ENCODE measurements at regions not wholly inside any gene's neighbourhood (a gene's known extent, or its start where the extent isn't known, plus 50 kb on each side); places are given as distances from the start of the nearest gene placed in this dataset.

DNA sequence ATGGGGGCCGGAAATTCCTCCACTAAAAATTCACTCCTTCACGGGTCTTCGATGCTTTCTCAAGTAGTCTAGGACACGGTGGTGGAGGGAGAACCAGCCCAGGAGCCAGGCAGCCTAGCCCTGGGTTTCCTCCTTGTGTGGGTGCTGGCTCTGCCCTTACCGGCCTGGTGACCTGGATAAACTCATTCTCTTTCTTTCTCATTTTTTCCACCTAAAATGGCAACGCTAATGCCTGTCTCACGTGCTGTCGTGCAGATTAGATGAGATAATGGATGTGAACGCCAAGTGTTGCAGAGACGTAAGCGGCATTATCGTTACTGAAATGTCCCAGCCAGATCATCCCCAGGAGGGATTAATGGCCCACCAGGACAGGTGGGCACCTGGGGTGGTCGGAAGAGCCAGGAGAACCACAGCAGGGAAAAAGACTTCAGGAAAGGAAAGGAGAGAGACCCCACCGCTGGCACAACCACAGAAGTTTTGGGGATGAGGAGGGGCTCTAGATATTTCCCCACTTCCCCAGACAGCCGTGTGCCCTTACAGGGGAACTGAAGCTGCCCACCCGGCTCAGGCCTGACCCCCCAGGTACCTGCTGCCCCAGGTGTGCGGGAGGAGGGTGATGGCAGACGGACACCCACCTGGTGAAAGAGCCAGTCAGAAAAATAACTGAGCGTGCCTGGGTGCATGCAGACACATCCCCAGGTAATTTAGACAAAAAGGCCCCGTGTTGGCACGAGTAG is 100.8 kb upstream of the ASAP2 start:
- H2AFZ ChIP-seq (ENCODE audit: low read length, unreplicated experiment): no peak overlapping the region
- H3K27ac ChIP-seq (ENCODE audit: low read depth, low read length): no peak overlapping the region
- peaks cover 6% of the 10 kb centered on the region for H3K4me1 ChIP-seq (ENCODE audit: control insufficient read depth, insufficient read depth, low read length, unreplicated experiment)
- no peaks in the 10 kb centered on the region for H3K36me3 ChIP-seq (ENCODE audit: insufficient read depth, low read length)
- H3K79me2 ChIP-seq (ENCODE audit: control insufficient read depth, insufficient read depth, low read length, unreplicated experiment): no peaks in the 10 kb centered on the region
- H3K4me3 ChIP-seq (ENCODE audit: low read depth, low read length): no peak overlapping the region
- H3K27me3 ChIP-seq (ENCODE audit: insufficient read depth, low read length): no peaks in the 10 kb centered on the region

GRCh38 chr2:9103663-9104277 is 100.3 kb upstream of the MBOAT2 start:
- H3K36me3 ChIP-seq (ENCODE audit: insufficient read depth, low read length): no peaks in the 10 kb centered on the region

DNA sequence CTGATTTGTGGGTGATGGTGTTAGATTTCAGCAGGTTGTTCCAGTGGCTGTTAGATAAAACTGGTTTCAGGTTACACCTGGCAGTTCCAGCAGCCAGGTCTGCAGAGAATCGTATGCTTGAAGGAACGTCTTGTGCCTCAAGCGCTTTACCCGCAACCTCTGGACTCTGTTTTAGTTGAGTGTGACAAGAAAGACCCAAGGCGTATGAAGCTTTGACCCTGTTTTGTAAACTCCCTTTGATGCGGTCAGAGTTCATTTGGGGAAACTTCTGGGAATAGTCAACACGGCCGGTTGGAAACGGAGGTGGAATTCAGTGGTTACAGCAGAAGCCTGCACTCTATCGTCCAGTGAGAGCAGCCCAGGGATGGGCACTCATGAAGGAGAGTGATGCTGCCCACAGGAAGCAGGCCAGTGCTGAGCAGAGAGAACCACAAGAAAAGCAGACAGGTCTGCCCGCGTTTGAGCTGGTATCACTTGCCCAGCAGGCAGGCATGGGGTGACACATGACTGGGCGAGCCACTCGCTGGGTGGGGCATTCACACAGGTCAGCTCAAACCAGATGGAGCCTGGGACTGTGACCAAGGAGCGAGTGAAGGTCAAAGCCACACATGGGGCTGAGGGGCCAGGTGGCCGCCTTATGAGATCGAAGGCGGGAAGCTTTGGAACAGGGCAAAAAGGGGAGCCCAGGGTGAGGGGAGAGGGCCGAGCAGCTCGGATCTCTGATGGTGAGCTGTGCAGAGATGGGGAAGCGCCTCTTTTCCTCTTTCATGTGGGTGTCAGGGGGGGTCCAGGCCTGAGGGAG is 99.6 kb upstream of the MBOAT2 start:
- no peak overlapping the region for H3K4me3 ChIP-seq (ENCODE audit: low read depth, low read length)
- no peak overlapping the region for H3K27ac ChIP-seq (ENCODE audit: low read depth, low read length)
- H3K4me1 ChIP-seq (ENCODE audit: control insufficient read depth, insufficient read depth, low read length, unreplicated experiment): peaks cover 16% of the 10 kb centered on the region
- H3K27me3 ChIP-seq (ENCODE audit: insufficient read depth, low read length): no peaks in the 10 kb centered on the region
- H3K36me3 ChIP-seq (ENCODE audit: insufficient read depth, low read length): no peaks in the 10 kb centered on the region
- no peaks in the 10 kb centered on the region for H3K79me2 ChIP-seq (ENCODE audit: control insufficient read depth, insufficient read depth, low read length, unreplicated experiment)
- H2AFZ ChIP-seq (ENCODE audit: low read length, unreplicated experiment): no peak overlapping the region

More at GRCh38 chr2:9103663-9104277, 100.3 kb upstream of the MBOAT2 start:
- no peak overlapping the region for H3K4me3 ChIP-seq (ENCODE audit: low read depth, low read length)
- H3K79me2 ChIP-seq (ENCODE audit: control insufficient read depth, insufficient read depth, low read length, unreplicated experiment): no peaks in the 10 kb centered on the region
- no peak overlapping the region for H2AFZ ChIP-seq (ENCODE audit: low read length, unreplicated experiment)
- H3K27ac ChIP-seq (ENCODE audit: low read depth, low read length): no peak overlapping the region
- peaks cover 14% of the 10 kb centered on the region for H3K4me1 ChIP-seq (ENCODE audit: control insufficient read depth, insufficient read depth, low read length, unreplicated experiment)
- H3K27me3 ChIP-seq (ENCODE audit: insufficient read depth, low read length): no peaks in the 10 kb centered on the region

GRCh38 chr2:9101763-9102425 is 98.4 kb upstream of the MBOAT2 start:
- no peaks in the 10 kb centered on the region for H3K27me3 ChIP-seq (ENCODE audit: insufficient read depth, low read length)
- H3K4me1 ChIP-seq (ENCODE audit: control insufficient read depth, insufficient read depth, low read length, unreplicated experiment): peaks cover 10% of the 10 kb centered on the region
- H3K4me3 ChIP-seq (ENCODE audit: low read depth, low read length): no peak overlapping the region
- H3K79me2 ChIP-seq (ENCODE audit: control insufficient read depth, insufficient read depth, low read length, unreplicated experiment): no peaks in the 10 kb centered on the region
- no peaks in the 10 kb centered on the region for H3K36me3 ChIP-seq (ENCODE audit: insufficient read depth, low read length)
- no peak overlapping the region for H2AFZ ChIP-seq (ENCODE audit: low read length, unreplicated experiment)
- H3K27ac ChIP-seq (ENCODE audit: low read depth, low read length): no peak overlapping the region

DNA sequence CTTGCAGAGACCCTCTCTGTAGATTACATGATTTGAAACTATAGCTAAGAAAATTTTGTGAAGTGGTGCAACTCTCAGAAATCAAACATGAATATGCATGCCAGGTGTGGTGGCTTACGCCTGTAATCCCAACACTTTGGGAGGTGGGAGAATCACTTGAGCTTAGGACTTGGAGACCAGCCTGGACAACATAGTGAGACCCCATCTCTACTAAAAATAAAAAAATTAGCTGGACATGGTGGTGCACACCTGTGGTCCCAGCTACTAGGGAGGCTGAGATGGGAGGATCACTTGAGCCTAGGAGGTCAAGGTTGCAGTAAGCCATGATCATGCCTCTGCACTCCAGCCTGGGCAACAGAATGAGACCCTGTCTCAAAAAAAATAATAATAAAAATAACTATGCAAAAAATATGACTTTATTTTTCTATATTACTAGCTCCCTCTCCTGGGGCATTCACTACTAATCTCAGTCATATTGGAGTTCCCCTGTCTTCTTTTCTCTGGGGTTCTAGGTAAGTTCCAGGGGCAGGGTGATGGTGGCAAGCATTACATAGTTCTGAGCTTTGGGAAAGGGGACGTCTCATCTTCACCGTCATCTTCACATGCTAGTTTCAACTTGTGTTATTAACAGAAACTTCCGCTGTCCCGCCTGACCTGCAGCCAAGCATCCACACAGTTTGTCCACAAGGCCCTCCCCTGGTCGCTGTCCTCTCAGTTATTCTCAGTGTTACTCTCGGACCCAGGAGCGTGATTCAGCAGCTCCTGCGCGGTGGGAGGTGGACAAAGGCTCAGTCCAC is 96.8 kb upstream of the MBOAT2 start:
- H3K36me3 ChIP-seq (ENCODE audit: insufficient read depth, low read length): no peaks in the 10 kb centered on the region
- no peaks in the 10 kb centered on the region for H3K27me3 ChIP-seq (ENCODE audit: insufficient read depth, low read length)
- H3K4me3 ChIP-seq (ENCODE audit: low read depth, low read length): no peak overlapping the region
- no peak overlapping the region for H3K27ac ChIP-seq (ENCODE audit: low read depth, low read length)
- H2AFZ ChIP-seq (ENCODE audit: low read length, unreplicated experiment): no peak overlapping the region
- peaks cover 10% of the 10 kb centered on the region for H3K4me1 ChIP-seq (ENCODE audit: control insufficient read depth, insufficient read depth, low read length, unreplicated experiment)
- no peaks in the 10 kb centered on the region for H3K79me2 ChIP-seq (ENCODE audit: control insufficient read depth, insufficient read depth, low read length, unreplicated experiment)

DNA sequence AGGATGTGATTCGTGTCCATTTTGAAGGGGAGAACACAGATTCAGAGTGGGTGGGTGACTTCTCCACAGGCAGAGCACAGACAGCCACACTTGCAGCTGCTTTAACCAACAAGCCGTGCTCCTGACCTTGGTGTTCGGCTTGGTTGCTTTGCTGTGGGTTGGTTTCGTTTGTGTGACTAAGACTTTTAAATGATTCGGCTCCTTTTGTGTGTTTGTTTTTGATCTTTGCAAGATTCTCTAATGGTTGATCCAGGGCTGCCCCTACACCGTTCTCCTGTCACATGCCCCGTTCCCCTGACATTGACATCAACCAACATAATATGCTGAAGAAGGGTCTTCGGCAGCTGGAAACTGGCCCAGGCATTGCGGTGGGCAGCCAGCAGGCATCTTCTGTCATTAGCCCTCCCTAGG is 95.9 kb upstream of the MBOAT2 start:
- Histone ChIP-seq H3K79me2 (ENCODE audit: control insufficient read depth, insufficient read depth, low read length, unreplicated experiment) (no peaks in the 10 kb centered on the region), H3K27me3 (ENCODE audit: insufficient read depth, low read length) (no peaks in the 10 kb centered on the region), H3K27ac (ENCODE audit: low read depth, low read length) (no peak overlapping the region), H2AFZ (ENCODE audit: low read length, unreplicated experiment) (peak overlapping the region; percentile 59), H3K4me3 (ENCODE audit: low read depth, low read length) (peak overlapping the region; percentile 38; the same call in 1 of the 2 replicates), H3K4me1 (ENCODE audit: control insufficient read depth, insufficient read depth, low read length, unreplicated experiment) (peaks cover 10% of the 10 kb centered on the region), H3K36me3 (ENCODE audit: insufficient read depth, low read length) (no peaks in the 10 kb centered on the region)

- Histone ChIP-seq H3K27me3 (ENCODE audit: insufficient read depth, low read length) (no peaks in the 10 kb centered on the region), H3K36me3 (ENCODE audit: insufficient read depth, low read length) (no peaks in the 10 kb centered on the region), H2AFZ (ENCODE audit: low read length, unreplicated experiment) (no peak overlapping the region), H3K4me3 (ENCODE audit: low read depth, low read length) (no peak overlapping the region), H3K4me1 (ENCODE audit: control insufficient read depth, insufficient read depth, low read length, unreplicated experiment) (peaks cover 10% of the 10 kb centered on the region), H3K27ac (ENCODE audit: low read depth, low read length) (no peak overlapping the region), H3K79me2 (ENCODE audit: control insufficient read depth, insufficient read depth, low read length, unreplicated experiment) (no peaks in the 10 kb centered on the region)
Observed at GRCh38 chr2:9097892-9098291, 94.4 kb upstream of the MBOAT2 start.

- Histone ChIP-seq H3K4me1 (ENCODE audit: control insufficient read depth, insufficient read depth, low read length, unreplicated experiment) (peaks cover 14% of the 10 kb centered on the region), H2AFZ (ENCODE audit: low read length, unreplicated experiment) (no peak overlapping the region), H3K36me3 (ENCODE audit: insufficient read depth, low read length) (no peaks in the 10 kb centered on the region), H3K27me3 (ENCODE audit: insufficient read depth, low read length) (no peaks in the 10 kb centered on the region), H3K79me2 (ENCODE audit: control insufficient read depth, insufficient read depth, low read length, unreplicated experiment) (no peaks in the 10 kb centered on the region), H3K4me3 (ENCODE audit: low read depth, low read length) (no peak overlapping the region), H3K27ac (ENCODE audit: low read depth, low read length) (no peak overlapping the region)
Observed at GRCh38 chr2:9097239-9097638, 93.8 kb upstream of the MBOAT2 start.

GRCh38 chr2:9096761-9097160 is 93.3 kb upstream of the MBOAT2 start:
- H3K79me2 ChIP-seq (ENCODE audit: control insufficient read depth, insufficient read depth, low read length, unreplicated experiment): no peaks in the 10 kb centered on the region
- no peak overlapping the region for H3K4me3 ChIP-seq (ENCODE audit: low read depth, low read length)
- H3K27ac ChIP-seq (ENCODE audit: low read depth, low read length): no peak overlapping the region
- no peaks in the 10 kb centered on the region for H3K36me3 ChIP-seq (ENCODE audit: insufficient read depth, low read length)
- peaks cover 19% of the 10 kb centered on the region for H3K4me1 ChIP-seq (ENCODE audit: control insufficient read depth, insufficient read depth, low read length, unreplicated experiment)
- no peak overlapping the region for H2AFZ ChIP-seq (ENCODE audit: low read length, unreplicated experiment)
- H3K27me3 ChIP-seq (ENCODE audit: insufficient read depth, low read length): no peaks in the 10 kb centered on the region

DNA sequence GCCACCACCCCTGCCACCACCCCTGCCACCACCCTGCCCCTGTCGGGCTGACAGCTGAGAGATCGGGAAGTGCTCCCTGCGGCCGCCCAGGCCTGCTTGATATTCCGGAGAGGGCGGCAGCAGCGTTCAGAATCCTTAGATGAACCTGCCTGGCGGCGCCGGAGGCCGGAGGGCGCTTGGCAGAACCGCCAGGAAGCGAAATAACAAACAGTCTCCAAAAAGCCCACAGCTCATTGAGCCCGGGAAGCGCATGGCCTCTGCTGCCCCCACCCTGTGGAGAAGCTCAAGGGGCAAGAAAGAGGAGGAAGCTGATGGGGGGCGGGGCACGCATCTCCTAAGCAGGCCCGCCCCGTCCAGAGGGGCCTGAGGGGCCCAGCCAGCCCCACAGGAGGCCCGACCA is 92.2 kb upstream of the MBOAT2 start:
- H3K36me3 ChIP-seq (ENCODE audit: insufficient read depth, low read length): no peaks in the 10 kb centered on the region
- peaks cover 22% of the 10 kb centered on the region for H3K4me1 ChIP-seq (ENCODE audit: control insufficient read depth, insufficient read depth, low read length, unreplicated experiment)
- no peak overlapping the region for H2AFZ ChIP-seq (ENCODE audit: low read length, unreplicated experiment)
- H3K4me3 ChIP-seq (ENCODE audit: low read depth, low read length): no peak overlapping the region
- no peaks in the 10 kb centered on the region for H3K79me2 ChIP-seq (ENCODE audit: control insufficient read depth, insufficient read depth, low read length, unreplicated experiment)
- no peak overlapping the region for H3K27ac ChIP-seq (ENCODE audit: low read depth, low read length)
- no peaks in the 10 kb centered on the region for H3K27me3 ChIP-seq (ENCODE audit: insufficient read depth, low read length)

Measured in ACC112 (cell line).